Gastrocnemius medialis (tissue), 4 donors: ENCODE measurements at regions not wholly inside any gene's neighbourhood (a gene's known extent, or its start where the extent isn't known, plus 50 kb on each side); places are given as distances from the start of the nearest gene placed in this dataset.

Experiments used
- ATAC-seq, 2 donors: fragments of 150-250 bp; one replicate each; pipeline ENCODE4 v1.9.1; 2016
- DNase-seq, 2 donors: peaks; one replicate each; pipeline ENCODE4 v3.0.0-alpha.2; 2019
- H3K27ac ChIP-seq, 4 donors: fragments of 200-600 bp; sonication (generic); 1 replicate in 1 of 4; 2 replicates in 3 of 4; pipeline ENCODE4 v1.5.1; 2016 to 2018; ENCODE audit warnings: mild to moderate bottlenecking in 2 of 4, moderate library complexity in 1 of 4
- H3K27me3 ChIP-seq, 3 donors: fragments of 200-600 bp; sonication (generic) in 2 of 3; 1 replicate in 1 of 3; 2 replicates in 2 of 3; pipeline versions ENCODE4 v1.5.1 to v1.6.0; 2016 to 2019; ENCODE audit warnings: mild to moderate bottlenecking in 1 of 3, moderate library complexity in 1 of 3
- H3K36me3 ChIP-seq, 2 donors: fragments of 200-600 bp; sonication (generic) in 1 of 2; one replicate each; pipeline ENCODE4 v1.5.1; 2017 to 2018
- H3K4me1 ChIP-seq, 2 donors: fragments of 200-600 bp; sonication (generic) in 1 of 2; one replicate each; pipeline ENCODE4 v1.5.1; 2016 to 2017; ENCODE audit warnings: mild to moderate bottlenecking in 2 of 2
- H3K4me3 ChIP-seq, 4 donors: fragments of 200-600 bp; sonication (generic) in 3 of 4; 1 replicate in 1 of 4; 2 replicates in 3 of 4; pipeline ENCODE4 v1.5.1; 2016 to 2019; ENCODE audit warnings: mild to moderate bottlenecking in 2 of 4
- H3K9me3 ChIP-seq, 3 donors: fragments of 200-600 bp; sonication (generic) in 2 of 3; 1 replicate in 1 of 3; 2 replicates in 2 of 3; pipeline ENCODE4 v1.5.1; 2016 to 2019
- CTCF ChIP-seq, 5 experiments: fragments of 450-650 bp in 3 of 5; fragments of 200-600 bp in 2 of 5; sonication (generic) in 2 of 5; IDR thresholded peaks in 4 of 5; conservative IDR thresholded peaks in 1 of 5; 1 replicate in 4 of 5; 2 replicates in 1 of 5; pipeline ENCODE4 v1.5.1; 2016 to 2019; ENCODE audit warnings: antibody characterized with exemption in 5 of 5, mild to moderate bottlenecking in 3 of 5, moderate library complexity in 3 of 5
- POLR2A ChIP-seq, 2 donors: fragments of 450-650 bp; IDR thresholded peaks; one replicate each; pipeline ENCODE4 v1.6.1; 2017; ENCODE audit warnings: antibody characterized with exemption in 2 of 2, mild to moderate bottlenecking in 2 of 2, moderate library complexity in 2 of 2
- in situ Hi-C, 4 donors: fragments of 200-750 bp; cut with MboI; loops; one replicate each; pipeline versions ENCODE4 v1.15.0 to v1.8.0; 2017; ENCODE audit warnings: low sequenced_read_pairs in 4 of 4
- intact Hi-C: fragments of 100-400 bp; cut with DNase I; formaldehyde crosslinking; loops from one replicate; pipeline ENCODE4 v1.15.1; 2023; ENCODE audit warnings: low total_unique reads

- TF ChIP-seq POLR2A (IDR thresholded peaks at IDR 0.05) (no peak), CTCF (IDR thresholded peaks at IDR 0.05 in 4 of 5, conservative IDR thresholded peaks at IDR 0.05 in 1 of 5) (no peak)
- Histone ChIP-seq H3K36me3 (no peaks in the 10 kb centered on the region), H3K27ac (peak overlapping the region; percentile 75 to 83 (median 80)), H3K9me3 (no peaks in the 10 kb centered on the region), H3K4me1 (peaks cover 11 to 19% of the 10 kb centered on the region in 2 donors), H3K27me3 (no peaks in the 10 kb centered on the region), H3K4me3 (no peak overlapping the region)
- peak; percentile 83 to 91 for DNase-seq
- in situ Hi-C loops (no loop called here), intact Hi-C loops (loop anchor here (2.0 kb wide), 3 partner anchors 226 to 722 kb away; no protein-coding TSS in a partner anchor)
- peak; percentile 96 to 98 for ATAC-seq
These were observed 412.4 kb upstream of the ZNF462 start for GRCh38 chr9:106450549-106450948.

GRCh38 chr9:106451223-106451622, 411.7 kb upstream of the ZNF462 start:
- in situ Hi-C loops (no loop called here), intact Hi-C loops (loop anchor here (2.0 kb wide), 3 partner anchors 226 to 722 kb away; no protein-coding TSS in a partner anchor)
- Histone ChIP-seq H3K4me3 (no peak overlapping the region), H3K27me3 (no peaks in the 10 kb centered on the region), H3K9me3 (no peaks in the 10 kb centered on the region), H3K36me3 (no peaks in the 10 kb centered on the region), H3K4me1 (peaks cover 11 to 19% of the 10 kb centered on the region in 2 donors), H3K27ac (peak overlapping the region; percentile 75 to 83 (median 80))
- peak; percentile 27 to 38 for ATAC-seq
- DNase-seq, result no peak
- TF ChIP-seq POLR2A (IDR thresholded peaks at IDR 0.05) (no peak), CTCF (IDR thresholded peaks at IDR 0.05 in 4 of 5, conservative IDR thresholded peaks at IDR 0.05 in 1 of 5) (no peak)

- intact Hi-C loops (no loop called here), in situ Hi-C loops (no loop called here)
- TF ChIP-seq POLR2A (IDR thresholded peaks at IDR 0.05) (no peak), CTCF (IDR thresholded peaks at IDR 0.05 in 4 of 5, conservative IDR thresholded peaks at IDR 0.05 in 1 of 5) (no peak)
These were observed 406.4 kb upstream of the ZNF462 start for GRCh38 chr9:106456581-106456980.

GRCh38 chr9:106467113-106467864, 395.7 kb upstream of the ZNF462 start:
- Histone ChIP-seq H3K4me1 (no peaks in the 10 kb centered on the region), H3K36me3 (no peaks in the 10 kb centered on the region), H3K4me3 (no peak overlapping the region), H3K27ac (no peak overlapping the region), H3K27me3 (no peaks in the 10 kb centered on the region), H3K9me3 (no peaks in the 10 kb centered on the region)
- in situ Hi-C loops, result no loop called here
- no peak for DNase-seq
- no peak for TF ChIP-seq POLR2A (IDR thresholded peaks at IDR 0.05)
- intact Hi-C loops, result no loop called here
- peak in 1 of 2 donors; percentile 55 for ATAC-seq

More at GRCh38 chr9:106456581-106456980, 406.4 kb upstream of the ZNF462 start:
- Histone ChIP-seq H3K4me1 (no peaks in the 10 kb centered on the region), H3K36me3 (no peaks in the 10 kb centered on the region), H3K9me3 (no peaks in the 10 kb centered on the region), H3K4me3 (no peak overlapping the region), H3K27me3 (no peaks in the 10 kb centered on the region), H3K27ac (no peak overlapping the region)
- DNase-seq (no peak), ATAC-seq (no peak)

- in situ Hi-C loops (no loop called here), intact Hi-C loops (no loop called here)
- Histone ChIP-seq H3K27me3 (no peaks in the 10 kb centered on the region), H3K36me3 (no peaks in the 10 kb centered on the region), H3K4me3 (no peak overlapping the region), H3K4me1 (no peaks in the 10 kb centered on the region), H3K9me3 (no peaks in the 10 kb centered on the region), H3K27ac (no peak overlapping the region)
- ATAC-seq (no peak), DNase-seq (no peak)
- TF ChIP-seq CTCF (IDR thresholded peaks at IDR 0.05 in 4 of 5, conservative IDR thresholded peaks at IDR 0.05 in 1 of 5), result no peak
- no peak for TF ChIP-seq POLR2A (IDR thresholded peaks at IDR 0.05)
These were observed 395.2 kb upstream of the ZNF462 start for GRCh38 chr9:106467865-106468164.
